Activated CD8-positive, alpha-beta memory T cell treated with anti-CD3 and anti-CD28 coated beads, Interleukin-2, amount 50 U/mL, for 1 hour (primary cell): ENCODE measurements at regions not wholly inside any gene's neighbourhood (a gene's known extent, or its start where the extent isn't known, plus 50 kb on each side); places are given as distances from the start of the nearest gene placed in this dataset.
"Not testable (repeated sequence)": the region's sequence is repeated elsewhere in the genome, so short reads cannot be mapped to it uniquely, and the experiment has no call there.

Experiments used
- DNase-seq: peaks from one replicate; pipeline ENCODE4 v3.0.0-alpha.2; 2020; ENCODE audit errors: extremely low read depth

DNA sequence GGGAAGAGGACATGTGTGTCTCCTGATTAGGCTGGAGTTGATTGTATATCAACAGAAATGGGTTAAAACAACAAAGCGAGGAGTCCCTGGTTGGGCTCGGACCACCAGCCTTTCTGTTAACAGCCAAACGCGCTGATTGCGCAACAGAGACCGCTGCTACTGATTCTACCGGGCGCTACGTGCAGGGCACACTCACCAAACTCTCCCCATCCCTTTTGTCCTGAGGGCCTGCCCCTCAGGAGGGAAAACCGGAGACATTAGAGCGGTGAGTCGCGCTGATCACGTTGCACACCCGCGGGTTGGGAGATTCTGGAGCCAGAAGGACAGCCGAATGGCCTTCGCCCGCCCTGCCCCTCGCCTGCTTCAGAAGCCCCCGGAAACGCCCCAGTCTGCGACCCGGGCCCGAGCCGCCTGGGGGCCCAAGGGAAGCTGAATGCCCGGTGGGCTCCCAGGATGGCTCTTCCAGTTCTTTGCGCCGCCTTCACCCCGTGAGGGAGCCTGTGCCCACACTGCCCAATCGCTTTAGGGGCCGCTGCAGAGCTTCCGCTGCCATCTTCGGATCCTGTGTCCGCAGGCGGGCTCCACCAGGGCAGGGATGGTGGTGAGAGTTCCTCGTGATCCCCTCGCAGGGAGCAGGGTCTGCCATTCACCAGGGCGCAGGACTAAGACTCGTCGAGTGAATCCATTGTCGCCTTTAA lies 165.4 kb upstream of the NBPF11 start:
- no peak for DNase-seq

DNA sequence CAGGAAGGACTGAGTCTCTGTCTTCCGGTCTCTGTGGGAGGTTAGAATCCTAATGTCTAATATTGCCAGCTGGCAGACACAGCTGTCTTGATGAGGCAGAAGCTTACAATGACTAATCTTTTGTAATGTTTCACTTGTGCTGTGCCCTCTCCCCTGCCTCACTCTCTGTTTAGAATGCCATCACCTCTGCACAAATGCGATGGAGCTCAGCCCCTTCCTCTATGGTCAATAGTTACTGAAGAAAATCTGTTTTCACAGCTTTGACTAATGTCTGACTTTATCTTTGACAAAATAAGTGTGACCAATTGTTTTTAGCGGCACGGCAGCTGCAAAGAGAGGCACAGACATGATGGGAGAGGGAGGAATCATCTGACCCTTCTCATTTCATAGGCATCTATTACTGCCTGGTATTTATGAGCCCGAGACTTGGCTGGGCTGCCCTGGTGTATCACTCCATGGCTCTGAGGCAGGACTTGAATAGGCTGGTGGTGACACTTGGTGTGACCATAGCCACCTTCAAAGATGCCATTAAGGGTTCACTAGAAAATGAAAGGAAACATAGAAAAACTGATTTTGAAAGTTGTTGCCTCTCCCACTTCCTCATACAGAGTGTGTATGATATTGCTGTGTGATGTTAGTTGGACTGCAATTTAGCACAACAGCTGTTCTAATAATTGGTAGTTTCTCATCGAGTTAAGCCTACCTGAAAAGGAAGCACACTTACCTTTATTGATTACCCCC lies 163.2 kb upstream of the NBPF11 start:
- DNase-seq, result no peak

DNA sequence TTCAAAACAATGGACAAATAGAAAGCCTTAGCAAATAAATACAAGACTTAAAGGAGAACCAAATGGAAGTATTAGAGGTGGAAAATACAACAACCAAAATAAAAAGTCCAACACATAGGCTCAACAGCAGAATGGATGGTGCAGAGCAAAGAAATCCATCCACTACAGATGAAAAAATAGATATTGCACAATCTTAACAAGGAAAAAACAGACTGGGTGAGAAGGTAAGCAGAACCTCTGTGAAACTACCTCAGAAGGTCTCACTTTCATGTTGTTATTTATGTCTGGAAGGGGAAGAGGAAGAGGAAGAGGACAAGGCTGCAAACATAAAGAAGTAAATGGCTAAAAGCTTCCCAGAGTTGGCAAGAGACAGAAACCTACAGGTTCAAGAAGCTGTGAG lies 158.7 kb upstream of the NBPF11 start:
- DNase-seq, result no peak

DNA sequence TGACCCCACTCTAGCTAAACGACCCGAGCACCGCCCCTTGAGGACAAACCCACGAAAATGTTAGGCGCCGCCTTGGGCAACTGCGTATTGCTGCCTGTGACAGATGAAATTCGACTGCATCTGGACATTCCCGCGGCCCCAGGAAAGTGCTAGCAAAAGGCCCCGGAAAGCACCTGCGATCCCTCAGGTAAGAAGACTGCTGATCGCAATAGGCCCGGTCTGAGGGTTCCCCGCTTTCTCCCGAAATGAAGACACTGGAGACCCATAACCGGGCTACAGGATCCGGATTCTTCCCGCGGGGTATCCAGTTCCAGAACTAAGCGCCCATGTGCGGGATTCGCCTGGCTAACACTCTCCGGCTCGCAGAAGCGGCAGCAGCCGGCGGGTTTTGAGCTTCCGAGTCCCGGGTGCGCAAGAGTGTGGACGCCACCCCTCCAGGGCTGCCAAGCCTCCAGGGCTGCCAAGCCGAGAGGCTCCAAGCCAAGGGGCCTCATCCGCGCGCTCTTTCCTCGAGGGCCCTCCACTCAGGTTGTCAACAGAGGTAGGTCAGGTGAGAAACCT lies 157.9 kb upstream of the NBPF11 start:
- DNase-seq, result no peak

- DNase-seq, result no peak
These were observed 156.9 kb upstream of the NBPF11 start for GRCh38 chr1:148308832-148309458.

DNA sequence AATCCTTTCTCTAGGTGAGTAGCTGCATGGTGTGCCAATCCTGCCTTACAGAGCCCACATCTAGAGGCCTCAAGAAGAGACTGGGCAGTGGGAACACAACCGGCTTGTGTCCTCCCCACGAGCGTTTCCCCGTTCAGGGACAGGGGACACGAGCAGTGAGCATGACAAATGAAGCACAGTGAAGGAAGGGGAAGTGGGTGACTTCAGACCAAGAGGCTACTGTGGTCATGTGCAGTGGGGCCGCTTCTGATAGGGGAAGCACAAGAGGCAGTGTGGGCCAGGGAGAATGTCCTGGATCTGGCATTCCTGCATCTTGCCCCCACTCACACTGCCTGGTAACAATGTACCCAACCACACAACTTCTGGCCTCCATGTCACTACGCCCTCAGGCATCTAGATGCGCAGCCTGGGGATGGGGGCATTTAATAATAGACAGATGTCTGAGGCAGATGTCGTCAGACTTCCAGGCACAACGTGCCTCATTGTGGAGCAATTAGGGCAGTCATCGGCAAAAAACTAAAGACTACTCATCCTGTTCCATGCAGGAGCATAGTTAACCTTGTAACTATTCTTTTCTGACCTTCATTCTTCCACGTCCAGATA lies 155.6 kb upstream of the NBPF11 start:
- DNase-seq, result no peak

- not testable (repeated sequence) for DNase-seq
These were observed 152.9 kb upstream of the NBPF11 start for GRCh38 chr1:148304935-148305334.

DNA sequence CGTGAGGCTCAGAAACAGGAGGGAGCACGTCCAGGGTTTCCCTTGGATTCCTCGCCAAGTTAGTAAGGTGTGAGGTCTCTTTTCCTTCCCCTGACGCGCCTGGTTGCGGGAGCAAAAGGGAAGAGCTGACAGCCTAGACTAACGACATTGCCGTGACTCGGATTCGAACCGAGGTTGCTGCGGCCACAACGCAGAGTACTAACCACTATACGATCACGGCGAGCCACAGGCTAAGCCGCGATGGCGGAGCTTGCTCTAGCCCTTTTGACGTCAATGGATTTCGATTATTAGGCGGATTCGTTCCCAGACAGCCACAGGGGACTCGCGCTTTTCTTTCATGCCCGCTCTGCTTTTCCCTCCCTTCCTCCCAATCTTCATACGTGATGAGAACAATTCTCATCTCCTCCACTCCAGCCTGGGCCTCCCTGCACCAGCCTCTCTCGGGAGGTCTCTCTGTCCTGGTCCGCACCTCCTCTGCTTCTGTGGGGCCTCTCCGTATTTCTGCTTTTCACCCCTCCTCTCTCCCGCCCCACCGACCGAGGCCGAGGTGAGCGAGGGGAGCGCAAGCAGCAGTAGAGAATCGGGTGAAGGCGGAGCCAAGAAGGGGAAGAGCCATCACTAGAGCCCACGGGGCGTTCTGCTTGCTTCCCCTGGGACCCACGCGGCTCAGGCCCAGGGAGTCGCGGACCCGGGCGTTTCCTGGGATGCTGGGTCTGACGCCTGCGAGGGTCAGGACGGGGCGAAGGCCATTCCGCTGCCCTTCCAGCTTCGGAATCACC lies 150.7 kb upstream of the NBPF11 start:
- DNase-seq, result not testable (repeated sequence)

GRCh38 chr1:148297852-148298251 lies 145.8 kb upstream of the NBPF11 start:
- not testable (repeated sequence) for DNase-seq

DNA sequence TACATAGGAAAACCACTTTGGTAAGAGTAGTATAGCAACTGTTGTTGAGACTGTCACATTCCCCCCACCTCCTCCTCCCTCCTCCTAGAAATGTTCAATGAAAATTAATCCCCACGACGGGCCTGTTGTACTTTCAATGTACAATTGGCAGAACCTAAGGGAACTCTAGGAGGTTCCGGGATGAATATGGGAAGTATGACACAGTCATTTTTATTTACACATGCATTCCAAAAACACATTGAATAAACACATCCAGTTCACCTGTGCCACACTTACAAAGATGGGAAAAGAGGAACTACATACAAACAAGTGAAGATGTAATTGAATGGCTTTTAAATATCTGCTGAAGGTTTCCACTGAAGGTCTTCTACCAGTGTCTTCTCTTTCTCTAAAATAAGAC lies 144.4 kb upstream of the NBPF11 start:
- no peak for DNase-seq

DNA sequence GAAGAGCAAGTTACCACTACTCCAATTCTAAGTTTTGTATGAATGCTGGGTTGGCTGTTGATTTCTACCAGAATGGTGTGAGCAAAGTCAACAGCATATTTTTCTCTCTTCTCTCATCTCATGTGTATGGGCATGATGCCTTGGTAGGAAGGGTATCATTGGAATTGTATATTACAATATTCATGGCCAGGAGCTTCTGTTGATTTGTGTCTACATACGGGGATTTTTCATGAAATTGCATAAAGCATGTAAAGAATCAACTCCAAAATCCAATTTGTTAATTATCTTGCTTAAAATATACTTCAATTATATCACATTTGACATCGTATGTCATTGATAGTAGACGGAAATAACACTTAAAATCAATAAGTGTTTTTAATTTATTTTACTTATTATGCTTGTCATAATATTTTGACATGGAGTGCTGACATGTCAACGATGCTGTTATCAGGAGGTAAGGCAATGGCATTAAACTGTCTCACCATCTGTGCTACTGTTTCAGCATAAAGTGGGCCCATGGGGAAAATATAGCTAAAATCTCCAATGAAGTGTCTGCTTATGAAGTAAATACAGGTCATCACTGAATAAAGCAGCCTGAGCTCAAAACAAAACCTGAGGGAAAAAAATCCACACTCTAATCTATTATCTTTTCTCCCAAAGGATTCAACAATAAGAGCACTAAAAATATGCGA lies 142.2 kb upstream of the NBPF11 start:
- no peak for DNase-seq

- no peak for DNase-seq
These were observed 141.6 kb upstream of the NBPF11 start for GRCh38 chr1:148293651-148294050.

DNA sequence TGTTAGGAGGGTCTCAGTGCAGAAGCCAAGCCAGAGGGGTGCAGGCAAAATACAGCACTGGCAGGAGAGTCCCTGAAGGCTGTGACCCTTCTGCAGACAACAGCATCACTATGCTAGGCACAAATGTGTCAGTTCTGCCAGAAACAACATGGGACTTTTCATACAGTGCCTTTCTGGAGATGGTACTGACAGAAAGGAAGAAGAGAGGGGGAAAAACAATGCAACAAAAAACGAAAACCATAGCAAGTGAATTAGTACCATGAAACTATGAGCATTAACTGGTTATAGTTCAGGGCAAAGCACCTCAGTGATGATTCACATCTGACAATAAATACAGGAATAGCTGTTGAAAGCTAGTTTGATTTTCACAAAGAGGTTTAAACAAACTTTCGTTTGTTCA lies 140.8 kb upstream of the NBPF11 start:
- DNase-seq, result no peak

- DNase-seq, result no peak
These were observed 138.8 kb upstream of the NBPF11 start for GRCh38 chr1:148290881-148291280.

GRCh38 chr1:148289647-148290046 lies 137.6 kb upstream of the NBPF11 start:
- DNase-seq, result no peak

- not testable (repeated sequence) for DNase-seq
These were observed 133.9 kb upstream of the NBPF11 start for GRCh38 chr1:148285946-148286345.

DNA sequence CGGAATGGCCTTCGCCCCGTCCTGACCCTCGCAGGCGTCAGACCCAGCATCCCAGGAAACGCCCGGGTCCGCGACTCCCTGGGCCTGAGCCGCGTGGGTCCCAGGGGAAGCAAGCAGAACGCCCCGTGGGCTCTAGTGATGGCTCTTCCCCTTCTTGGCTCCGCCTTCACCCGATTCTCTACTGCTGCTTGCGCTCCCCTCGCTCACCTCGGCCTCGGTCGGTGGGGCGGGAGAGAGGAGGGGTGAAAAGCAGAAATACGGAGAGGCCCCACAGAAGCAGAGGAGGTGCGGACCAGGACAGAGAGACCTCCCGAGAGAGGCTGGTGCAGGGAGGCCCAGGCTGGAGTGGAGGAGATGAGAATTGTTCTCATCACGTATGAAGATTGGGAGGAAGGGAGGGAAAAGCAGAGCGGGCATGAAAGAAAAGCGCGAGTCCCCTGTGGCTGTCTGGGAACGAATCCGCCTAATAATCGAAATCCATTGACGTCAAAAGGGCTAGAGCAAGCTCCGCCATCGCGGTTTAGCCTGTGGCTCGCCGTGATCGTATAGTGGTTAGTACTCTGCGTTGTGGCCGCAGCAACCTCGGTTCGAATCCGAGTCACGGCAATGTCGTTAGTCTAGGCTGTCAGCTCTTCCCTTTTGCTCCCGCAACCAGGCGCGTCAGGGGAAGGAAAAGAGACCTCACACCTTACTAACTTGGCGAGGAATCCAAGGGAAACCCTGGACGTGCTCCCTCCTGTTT lies 128.9 kb upstream of the NBPF11 start:
- not testable (repeated sequence) for DNase-seq

DNA sequence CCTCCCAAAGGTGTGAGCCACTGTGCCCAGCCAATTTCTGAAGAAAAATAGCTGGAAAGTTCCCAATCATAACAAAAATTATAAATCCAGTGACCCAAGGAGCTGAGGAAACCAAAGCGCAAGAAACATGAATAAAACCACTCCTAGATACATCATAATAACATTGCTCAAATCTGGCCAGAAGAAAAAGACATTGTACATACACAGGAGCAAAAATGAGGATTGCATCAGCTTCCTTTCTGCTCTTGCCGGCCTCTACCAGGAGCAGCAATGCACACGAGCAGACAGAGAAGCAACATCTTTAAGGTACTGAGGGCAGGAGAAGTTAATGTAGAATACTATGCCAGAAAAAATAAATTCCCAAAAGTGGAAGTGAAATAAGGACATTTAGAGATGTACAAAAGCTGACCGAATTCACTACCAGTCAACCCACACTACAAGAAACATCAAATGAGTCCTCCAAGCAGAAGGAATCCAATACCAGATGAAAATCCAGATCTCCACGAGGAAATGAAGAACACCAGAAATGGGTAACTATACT lies 127.0 kb upstream of the NBPF11 start:
- not testable (repeated sequence) for DNase-seq

DNA sequence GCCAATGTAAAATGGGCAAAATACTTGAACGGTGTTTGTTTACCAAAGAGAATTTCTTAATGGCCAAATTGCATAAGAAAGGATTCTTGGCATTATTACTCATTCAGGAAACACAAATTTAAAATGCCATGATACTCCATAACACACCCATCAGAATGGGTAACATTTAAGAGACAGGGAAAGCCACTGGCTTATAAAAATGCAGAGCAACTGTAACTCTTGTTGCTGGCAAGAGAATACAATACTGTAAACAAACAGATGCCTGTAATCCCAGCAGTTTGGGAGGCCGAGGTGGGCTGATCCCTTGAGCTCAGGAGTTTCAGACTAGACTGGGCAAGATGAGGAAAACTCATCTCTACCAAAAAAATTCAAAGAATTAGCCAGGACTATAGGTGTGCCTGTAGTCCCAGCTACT lies 125.8 kb upstream of the NBPF11 start:
- not testable (repeated sequence) for DNase-seq

- DNase-seq, result not testable (repeated sequence)
These were observed 115.0 kb upstream of the NBPF11 start for GRCh38 chr1:148267066-148267465.
